H1 (cell line): ENCODE measurements at regions not wholly inside any gene's neighbourhood (a gene's known extent, or its start where the extent isn't known, plus 50 kb on each side); places are given as distances from the start of the nearest gene placed in this dataset.

Experiments
- ATF2 ChIP-seq: IDR thresholded peaks from 2 replicates; pipeline ENCODE4 v1.6.1; 2012; ENCODE audit warnings: low read length, inconsistent platforms
- ATF3 ChIP-seq: IDR thresholded peaks from 2 replicates; pipeline ENCODE4 v1.6.1; 2011; ENCODE audit warnings: low read depth, mild to moderate bottlenecking, low read length; ENCODE audit not compliant: insufficient read depth
- CBX8 ChIP-seq: fragments of 300-800, 300-1000 bp; sonication (generic); IDR thresholded peaks from 2 replicates; pipeline ENCODE4 v1.7.1; 2016; ENCODE audit warnings: low read depth, low read length, borderline replicate concordance
- JUN ChIP-seq: IDR thresholded peaks from 2 replicates; pipeline ENCODE4 v1.6.1; 2011; ENCODE audit warnings: low read depth, mild to moderate bottlenecking, improper control_type of control experiment, low read length
- PHF8 ChIP-seq: fragments of 200-600 bp; sonication (generic); conservative IDR thresholded peaks from 2 replicates; pipeline ENCODE4 v1.7.1; 2012; ENCODE audit warnings: low read depth, mild to moderate bottlenecking, inconsistent platforms, low read length, moderate library complexity
- RFX5 ChIP-seq: IDR thresholded peaks from 2 replicates; pipeline ENCODE4 v1.6.1; 2011; ENCODE audit warnings: low read depth, low read length, improper control_type of control experiment, borderline replicate concordance
- SUZ12 ChIP-seq: fragments of 200-600 bp; sonication (generic); IDR thresholded peaks from 2 replicates; pipeline ENCODE4 v1.6.1; 2012; ENCODE audit warnings: mild to moderate bottlenecking, inconsistent platforms, low read length, moderate library complexity, mixed read lengths

- TF ChIP-seq PHF8 = no peak
- TF ChIP-seq ATF3 = no peak
- no peak for TF ChIP-seq JUN
- no peak for TF ChIP-seq RFX5
- no peak for TF ChIP-seq SUZ12
- TF ChIP-seq CBX8 = no peak
- TF ChIP-seq ATF2 = no peak
These were observed 395.9 kb upstream of the CAMK1G start (continued) for GRCh38 chr1:209187589-209187988.
